MM.1S (cell line): ENCODE measurements at regions not wholly inside any gene's neighbourhood (a gene's known extent, or its start where the extent isn't known, plus 50 kb on each side); places are given as distances from the start of the nearest gene placed in this dataset.

ENCODE experiments used
- DNase-seq: peaks from one replicate; pipeline ENCODE4 v3.0.0-alpha.2; 2015
- H2AFZ ChIP-seq: fragments of 300-600 bp; sonication (generic); 2 replicates; pipeline ENCODE4 v1.6.0; 2016; ENCODE audit warnings: antibody characterized with exemption, low read length
- H3F3A ChIP-seq: fragments of 300-600 bp; sonication (generic); 2 replicates; pipeline ENCODE4 v1.6.1; 2016; ENCODE audit warnings: mild to moderate bottlenecking, antibody characterized with exemption, low read length, moderate library complexity, mixed read lengths; ENCODE audit not compliant: insufficient read depth
- H3K27ac ChIP-seq: fragments of 300-600 bp; sonication (generic); 2 replicates; pipeline ENCODE4 v1.5.1; 2016; ENCODE audit warnings: mild to moderate bottlenecking, low read length
- H3K27me3 ChIP-seq: fragments of 300-600 bp; sonication (generic); replicated peaks from 2 replicates; pipeline ENCODE4 v1.6.0; 2016; ENCODE audit warnings: low read length; ENCODE audit not compliant: insufficient read depth
- H3K36me3 ChIP-seq: fragments of 300-600 bp; sonication (generic); replicated peaks from 2 replicates; pipeline ENCODE4 v1.6.1; 2016; ENCODE audit warnings: mild to moderate bottlenecking, low read length, mixed read lengths; ENCODE audit not compliant: insufficient read depth
- H3K4me1 ChIP-seq: fragments of 300-600 bp; sonication (generic); 2 replicates; pipeline ENCODE4 v1.6.1; 2016; ENCODE audit warnings: low read length, mixed read lengths
- H3K4me2 ChIP-seq: fragments of 300-600 bp; sonication (generic); 2 replicates; pipeline ENCODE4 v1.6.0; 2016; ENCODE audit warnings: low read depth, low read length
- H3K4me3 ChIP-seq: fragments of 300-600 bp; sonication (generic); 2 replicates; pipeline ENCODE4 v1.5.1; 2016; ENCODE audit warnings: low read length, mixed read lengths
- H3K79me2 ChIP-seq: fragments of 300-600 bp; sonication (generic); 2 replicates; pipeline ENCODE4 v1.6.1; 2016; ENCODE audit warnings: mixed run types, low read length, mixed read lengths
- H3K9ac ChIP-seq: fragments of 300-600 bp; sonication (generic); 2 replicates; pipeline ENCODE4 v1.6.1; 2016; ENCODE audit warnings: low read length, mixed read lengths
- H3K9me2 ChIP-seq: fragments of 300-600 bp; sonication (generic); replicated peaks from 2 replicates; pipeline ENCODE4 v1.6.1; 2016; ENCODE audit warnings: mild to moderate bottlenecking, low read length, mixed read lengths; ENCODE audit not compliant: insufficient read depth
- H3K9me3 ChIP-seq: fragments of 300-600 bp; sonication (generic); replicated peaks from 2 replicates; pipeline ENCODE4 v1.6.1; 2016; ENCODE audit warnings: mild to moderate bottlenecking, low read length, mixed read lengths; ENCODE audit not compliant: insufficient read depth
- H4K20me1 ChIP-seq: fragments of 300-600 bp; sonication (generic); 2 replicates; pipeline ENCODE4 v1.6.1; 2016; ENCODE audit warnings: mild to moderate bottlenecking, low read length, moderate library complexity, mixed read lengths; ENCODE audit not compliant: insufficient read depth
- CTCF ChIP-seq: fragments of 300-600 bp; sonication (generic); IDR thresholded peaks from 2 replicates; pipeline ENCODE4 v1.5.1; 2016; ENCODE audit warnings: antibody characterized with exemption, low read length, mixed read lengths
- EZH2 ChIP-seq: fragments of 300-600 bp; sonication (generic); optimal IDR thresholded peaks from 2 replicates; pipeline ENCODE3; 2017; ENCODE audit warnings: low read depth, mild to moderate bottlenecking, antibody characterized with exemption, low read length, mixed read lengths
- EZH2phosphoT487 ChIP-seq: fragments of 300-600 bp; sonication (generic); IDR thresholded peaks from 2 replicates; pipeline ENCODE4 v1.6.1; 2018; ENCODE audit warnings: antibody characterized with exemption, low read length

GRCh38 chrX:120819126-120819525 lies 56.5 kb downstream of the CT47B1 start:
- H3K4me3 ChIP-seq: no peak overlapping the region
- no peaks in the 10 kb centered on the region for H3K79me2 ChIP-seq
- H3K9me3 ChIP-seq: no peaks in the 10 kb centered on the region
- no peak for TF ChIP-seq CTCF
- no peak for TF ChIP-seq EZH2
- no peak for TF ChIP-seq EZH2phosphoT487
- H3K9ac ChIP-seq: no peak overlapping the region
- H3F3A ChIP-seq: no peaks in the 10 kb centered on the region
- no peaks in the 10 kb centered on the region for H4K20me1 ChIP-seq
- no peaks in the 10 kb centered on the region for H3K27me3 ChIP-seq
- H3K4me1 ChIP-seq: no peaks in the 10 kb centered on the region
- no peak for DNase-seq
- H3K27ac ChIP-seq: no peak overlapping the region
- no peak overlapping the region for H3K4me2 ChIP-seq
- no peaks in the 10 kb centered on the region for H3K36me3 ChIP-seq
- H3K9me2 ChIP-seq: no peaks in the 10 kb centered on the region
- H2AFZ ChIP-seq: no peak overlapping the region

DNA sequence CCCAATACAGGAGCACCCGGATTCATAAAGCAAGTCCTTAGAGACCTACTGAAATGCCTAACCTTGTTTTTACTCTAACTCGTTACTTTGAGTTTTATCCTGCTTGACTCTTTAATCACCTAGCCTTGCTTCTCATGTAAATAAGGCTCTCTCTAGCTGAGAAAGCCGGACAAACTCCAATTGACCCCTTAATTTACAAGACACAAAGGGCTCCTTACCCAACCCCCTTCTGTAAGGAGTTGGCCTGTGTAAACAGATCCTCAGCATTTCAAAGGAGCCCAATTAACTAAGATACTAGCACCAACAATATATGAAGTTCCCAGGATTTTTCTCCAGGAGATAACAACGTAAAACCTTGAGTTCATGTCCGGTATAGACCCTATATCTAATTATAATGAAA lies 61.7 kb downstream of the CT47B1 start:
- no peaks in the 10 kb centered on the region for H3K79me2 ChIP-seq
- H3K9me3 ChIP-seq: no peaks in the 10 kb centered on the region
- H3K27ac ChIP-seq: no peak overlapping the region
- TF ChIP-seq CTCF (no peak), EZH2phosphoT487 (no peak), EZH2 (no peak)
- H3K27me3 ChIP-seq: no peaks in the 10 kb centered on the region
- H3K36me3 ChIP-seq: no peaks in the 10 kb centered on the region
- no peak overlapping the region for H3K4me3 ChIP-seq
- no peak overlapping the region for H3K9ac ChIP-seq
- no peaks in the 10 kb centered on the region for H3K4me1 ChIP-seq
- H4K20me1 ChIP-seq: no peaks in the 10 kb centered on the region
- no peak overlapping the region for H3K4me2 ChIP-seq
- no peak for DNase-seq
- H3F3A ChIP-seq: no peaks in the 10 kb centered on the region
- no peaks in the 10 kb centered on the region for H3K9me2 ChIP-seq
- H2AFZ ChIP-seq: no peak overlapping the region

GRCh38 chrX:120801426-120801825 lies 74.2 kb downstream of the CT47B1 start:
- H3K4me1 ChIP-seq: no peaks in the 10 kb centered on the region
- H3K4me3 ChIP-seq: no peak overlapping the region
- no peaks in the 10 kb centered on the region for H3K9me3 ChIP-seq
- no peaks in the 10 kb centered on the region for H3K36me3 ChIP-seq
- H3K27me3 ChIP-seq: no peaks in the 10 kb centered on the region
- no peaks in the 10 kb centered on the region for H3K9me2 ChIP-seq
- no peak overlapping the region for H3K27ac ChIP-seq
- H3F3A ChIP-seq: no peaks in the 10 kb centered on the region
- no peaks in the 10 kb centered on the region for H4K20me1 ChIP-seq
- H2AFZ ChIP-seq: no peak overlapping the region
- no peak for DNase-seq
- TF ChIP-seq EZH2: no peak
- H3K4me2 ChIP-seq: no peak overlapping the region
- H3K9ac ChIP-seq: no peak overlapping the region
- H3K79me2 ChIP-seq: no peaks in the 10 kb centered on the region

- DNase-seq: no peak
- Histone ChIP-seq H3K27me3 (no peaks in the 10 kb centered on the region), H3K4me3 (no peak overlapping the region), H3K27ac (no peak overlapping the region), H3K9ac (no peak overlapping the region), H3K9me3 (no peaks in the 10 kb centered on the region), H4K20me1 (no peaks in the 10 kb centered on the region), H3K4me2 (no peak overlapping the region), H3K36me3 (no peaks in the 10 kb centered on the region), H3K4me1 (no peaks in the 10 kb centered on the region), H3F3A (no peaks in the 10 kb centered on the region), H2AFZ (no peak overlapping the region), H3K9me2 (no peaks in the 10 kb centered on the region), H3K79me2 (no peaks in the 10 kb centered on the region)
- TF ChIP-seq CTCF: no peak
- TF ChIP-seq EZH2phosphoT487: no peak
- no peak for TF ChIP-seq EZH2
Observed at GRCh38 chrX:120797188-120797851, 78.3 kb downstream of the CT47B1 start.
